H54 (cell line): ENCODE measurements at regions not wholly inside any gene's neighbourhood (a gene's known extent, or its start where the extent isn't known, plus 50 kb on each side); places are given as distances from the start of the nearest gene placed in this dataset.
A peak's percentile ranks its signal among the peaks of the same experiment; 100 is the strongest.

Source experiments
- DNase-seq: peaks from one replicate; pipeline ENCODE4 v3.0.0; 2011; ENCODE audit warnings: low spot score, mixed read lengths; ENCODE audit not compliant: insufficient read length
- FAIRE-seq: peaks from 3 replicates; lab custom pipeline; 2011; peaks lifted over from hg19 to GRCh38; lab: Jason Lieb, UNC
- POLR2A ChIP-seq: IDR thresholded peaks from 2 replicates; pipeline ENCODE4 v1.6.1; 2011; ENCODE audit warnings: low read depth, mild to moderate bottlenecking, low read length

GRCh38 chr2:220961143-220961860 lies 610.8 kb downstream of the EPHA4 start:
- FAIRE-seq = no peak
- DNase-seq = no peak
- TF ChIP-seq POLR2A = no peak

- FAIRE-seq = peak; percentile 52
- DNase-seq = no peak
- no peak for TF ChIP-seq POLR2A
Observed at GRCh38 chr2:220962556-220962955, 609.5 kb downstream of the EPHA4 start.

GRCh38 chr2:220963076-220963475 lies 609.0 kb downstream of the EPHA4 start:
- DNase-seq = no peak
- TF ChIP-seq POLR2A = no peak
- FAIRE-seq = no peak

GRCh38 chr2:220963930-220964329 lies 608.2 kb downstream of the EPHA4 start:
- no peak for DNase-seq
- no peak for TF ChIP-seq POLR2A

GRCh38 chr2:220966636-220967035 lies 605.5 kb downstream of the EPHA4 start:
- FAIRE-seq (peak; percentile 98), DNase-seq (peak; percentile 30)
- no peak for TF ChIP-seq POLR2A

More at GRCh38 chr2:220963930-220964329, 608.2 kb downstream of the EPHA4 start:
- no peak for FAIRE-seq

GRCh38 chr2:220969348-220969747 lies 602.8 kb downstream of the EPHA4 start:
- FAIRE-seq (no peak), DNase-seq (no peak)
- no peak for TF ChIP-seq POLR2A

GRCh38 chr2:220980966-220981675 lies 591.0 kb downstream of the EPHA4 start:
- no peak for DNase-seq
- no peak for FAIRE-seq
- TF ChIP-seq POLR2A = no peak

GRCh38 chr2:220981926-220982325 lies 590.2 kb downstream of the EPHA4 start:
- DNase-seq (no peak), FAIRE-seq (no peak)
- no peak for TF ChIP-seq POLR2A

- no peak for DNase-seq
- no peak for FAIRE-seq
- TF ChIP-seq POLR2A = no peak
Observed at GRCh38 chr2:220985561-220985960, 586.5 kb downstream of the EPHA4 start.

GRCh38 chr2:220987839-220988238 lies 584.3 kb downstream of the EPHA4 start:
- TF ChIP-seq POLR2A = no peak
- DNase-seq (no peak), FAIRE-seq (no peak)

- no peak for DNase-seq
- TF ChIP-seq POLR2A = no peak
- FAIRE-seq = no peak
Observed at GRCh38 chr2:220991972-220992371, 580.1 kb downstream of the EPHA4 start.

- DNase-seq = no peak
- TF ChIP-seq POLR2A = no peak
- no peak for FAIRE-seq
Observed at GRCh38 chr2:220994846-220995245, 577.3 kb downstream of the EPHA4 start.

- TF ChIP-seq POLR2A = no peak
- FAIRE-seq = no peak
- DNase-seq = no peak
Observed at GRCh38 chr2:220995581-220995980, 576.5 kb downstream of the EPHA4 start.

GRCh38 chr2:220998156-220998555 lies 573.9 kb downstream of the EPHA4 start:
- DNase-seq = no peak
- no peak for TF ChIP-seq POLR2A
- no peak for FAIRE-seq

- DNase-seq = no peak
- peak; percentile 57 for FAIRE-seq
- TF ChIP-seq POLR2A = no peak
Observed at GRCh38 chr2:220999356-220999755, 572.7 kb downstream of the EPHA4 start.
